Stimulated activated CD8-positive, alpha-beta memory T cell treated with anti-CD3 and anti-CD28 coated beads, Interleukin-15, amount 100 ng/mL, for 4 hours (primary cell): ENCODE measurements at regions not wholly inside any gene's neighbourhood (a gene's known extent, or its start where the extent isn't known, plus 50 kb on each side); places are given as distances from the start of the nearest gene placed in this dataset.
"Not testable (repeated sequence)": the region's sequence is repeated elsewhere in the genome, so short reads cannot be mapped to it uniquely, and the experiment has no call there.

Source experiments
- DNase-seq, 2 donors: peaks; one replicate each; pipeline ENCODE4 v3.0.0-alpha.2; 2020; ENCODE audit warnings: low read depth in 2 of 2

- no peak for DNase-seq
These were observed 91.1 kb upstream of the B3GAT1 start for GRCh38 chr11:134503100-134503499.

- DNase-seq = no peak
These were observed 90.1 kb upstream of the B3GAT1 start for GRCh38 chr11:134502153-134502550.

- DNase-seq = no peak
These were observed 89.5 kb upstream of the B3GAT1 start for GRCh38 chr11:134501406-134502152.

- DNase-seq = no peak
These were observed 88.6 kb upstream of the B3GAT1 start for GRCh38 chr11:134500621-134501020.

- DNase-seq = no peak
These were observed 87.9 kb upstream of the B3GAT1 start for GRCh38 chr11:134499990-134500389.

- DNase-seq = no peak
These were observed 86.5 kb upstream of the B3GAT1 start for GRCh38 chr11:134498326-134499139.

GRCh38 chr11:134497586-134497985 is 85.5 kb upstream of the B3GAT1 start:
- no peak for DNase-seq

GRCh38 chr11:134496058-134496457 is 84.0 kb upstream of the B3GAT1 start:
- not testable (repeated sequence) for DNase-seq

GRCh38 chr11:134494395-134494794 is 82.4 kb upstream of the B3GAT1 start:
- not testable (repeated sequence) for DNase-seq

- not testable (repeated sequence) for DNase-seq
These were observed 80.4 kb upstream of the B3GAT1 start for GRCh38 chr11:134492411-134492810.

GRCh38 chr11:134489728-134490127 is 77.7 kb upstream of the B3GAT1 start:
- no peak for DNase-seq

- no peak for DNase-seq
These were observed 76.9 kb upstream of the B3GAT1 start for GRCh38 chr11:134488913-134489312.

GRCh38 chr11:134488512-134488911 is 76.5 kb upstream of the B3GAT1 start:
- DNase-seq = no peak

- DNase-seq = no peak
These were observed 75.7 kb upstream of the B3GAT1 start for GRCh38 chr11:134487696-134488095.

- no peak for DNase-seq
These were observed 74.7 kb upstream of the B3GAT1 start for GRCh38 chr11:134486704-134487103.

- DNase-seq = no peak
These were observed 74.1 kb upstream of the B3GAT1 start for GRCh38 chr11:134486106-134486505.

- DNase-seq = no peak
These were observed 73.3 kb upstream of the B3GAT1 start for GRCh38 chr11:134485316-134485715.

GRCh38 chr11:134483857-134484256 is 71.8 kb upstream of the B3GAT1 start:
- no peak for DNase-seq

GRCh38 chr11:134483291-134483690 is 71.2 kb upstream of the B3GAT1 start:
- DNase-seq = no peak

GRCh38 chr11:134482865-134483264 is 70.8 kb upstream of the B3GAT1 start:
- no peak for DNase-seq

GRCh38 chr11:134481933-134482527 is 70.0 kb upstream of the B3GAT1 start:
- no peak for DNase-seq

- no peak for DNase-seq
These were observed 69.1 kb upstream of the B3GAT1 start for GRCh38 chr11:134481135-134481534.
